K562 (cell line): ENCODE measurements at regions not wholly inside any gene's neighbourhood (a gene's known extent, or its start where the extent isn't known, plus 50 kb on each side); places are given as distances from the start of the nearest gene placed in this dataset.

Experiments
- ATAC-seq: fragments of 200-7000 bp; cut with Tn5 transposase; 3 replicates; pipeline ENCODE4 v1.9.1; 2020; ENCODE audit warnings: moderate library complexity
- BruUV-seq: library from RNA; stranded (reverse); fragments of 400-500 nt; replicated peaks from 2 replicates; lab custom pipeline; 2021; lab: Mats Ljungman, UMichigan
- CTCF ChIA-PET: fragments of 300-600 bp; formaldehyde crosslinking; extraction: SDS; loops from one replicate; lab custom pipeline; 2021; ENCODE audit warnings: low intra/inter-chr PET ratio; lab: Yijun Ruan, JAX
- POLR2A ChIA-PET: fragments of 300-600, 350-650 bp; sonication (Branson Sonifier 250); formaldehyde crosslinking; extraction: SDS; loops from one replicate; lab custom pipeline; 2021; ENCODE audit warnings: antibody characterized with exemption, inconsistent platforms; lab: Yijun Ruan, JAX
- DNase-seq, 4 experiments: peaks; one replicate each; pipeline versions ENCODE4 v3.0.0 to v3.0.0-alpha.2; 2011 to 2018; ENCODE audit warnings: low spot score in 3 of 4, mixed read lengths in 3 of 4; ENCODE audit errors: extremely low read depth in 1 of 4
- FAIRE-seq: peaks from 2 replicates; lab custom pipeline; 2011; peaks lifted over from hg19 to GRCh38; lab: Jason Lieb, UNC
- H2AFZ ChIP-seq: 2 replicates; pipeline ENCODE4 v1.6.0; 2011; ENCODE audit warnings: low read depth, low read length, control low read depth, inconsistent platforms
- H3K27ac ChIP-seq: fragments of 200-600 bp; 3 replicates; pipeline ENCODE4 v1.8.0; 2011; ENCODE audit warnings: low read depth, mild to moderate bottlenecking, control low read depth, inconsistent platforms, low read length, moderate library complexity, mixed read lengths; ENCODE audit errors: extremely low read depth
- H3K27me3 ChIP-seq, 2 experiments: fragments of 300-600 bp in 1 of 2; 2 replicates in 1 of 2; 3 replicates in 1 of 2; pipeline versions ENCODE4 v1.6.0 to v1.8.0; 2011; ENCODE audit warnings: inconsistent platforms in 2 of 2, low read length in 2 of 2, mild to moderate bottlenecking in 1 of 2, mixed read lengths in 1 of 2, moderate library complexity in 1 of 2; ENCODE audit not compliant: control insufficient read depth in 2 of 2, insufficient read depth in 2 of 2
- H3K36me3 ChIP-seq: fragments of 300-600 bp; 3 replicates; pipeline ENCODE4 v1.8.0; 2011; ENCODE audit warnings: mild to moderate bottlenecking, low read length, inconsistent platforms; ENCODE audit not compliant: control insufficient read depth, insufficient read depth
- H3K4me1 ChIP-seq, 2 experiments: fragments of 200-600 bp in 1 of 2; replicated peaks in 1 of 2; 2 replicates in 1 of 2; 3 replicates in 1 of 2; pipeline versions ENCODE4 v1.5.1 to v1.8.0; 2011; ENCODE audit warnings: inconsistent platforms in 2 of 2, low read length in 2 of 2, mild to moderate bottlenecking in 1 of 2, mixed read lengths in 1 of 2, moderate library complexity in 1 of 2; ENCODE audit not compliant: control insufficient read depth in 2 of 2, insufficient read depth in 2 of 2
- H3K4me2 ChIP-seq: 2 replicates; pipeline ENCODE4 v1.6.1; 2011; ENCODE audit warnings: low read length, control low read depth, inconsistent platforms, mixed read lengths; ENCODE audit not compliant: insufficient read depth
- H3K4me3 ChIP-seq: fragments of 200-600 bp; sonication (generic), shearing (Covaris generic); 2 replicates; pipeline ENCODE4 v1.5.1; 2016; ENCODE audit warnings: control low read depth, inconsistent platforms
- H3K79me2 ChIP-seq: fragments of 200-600 bp; 3 replicates; pipeline ENCODE4 v1.8.0; 2011; ENCODE audit warnings: low read length, inconsistent platforms; ENCODE audit not compliant: control insufficient read depth, insufficient read depth
- H3K9ac ChIP-seq, 2 experiments: 2 replicates each; pipeline versions ENCODE4 v1.6.0 to v1.6.1; 2011; ENCODE audit warnings: low read depth in 2 of 2, low read length in 2 of 2, control low read depth in 1 of 2, inconsistent platforms in 1 of 2, mild to moderate bottlenecking in 1 of 2, mixed read lengths in 1 of 2; ENCODE audit not compliant: insufficient read depth in 1 of 2
- H3K9me1 ChIP-seq: one replicate; pipeline ENCODE4 v1.6.0; 2011; ENCODE audit warnings: inconsistent platforms, mild to moderate bottlenecking, low read length, moderate library complexity; ENCODE audit not compliant: control insufficient read depth, insufficient read depth
- H3K9me3 ChIP-seq: replicated peaks from 2 replicates; pipeline ENCODE4 v1.5.1; 2011; ENCODE audit warnings: low read depth, low read length, inconsistent platforms; ENCODE audit not compliant: control insufficient read depth, insufficient read depth
- H4K20me1 ChIP-seq: replicated peaks from 2 replicates; pipeline ENCODE4 v1.6.1; 2011; ENCODE audit warnings: low read length, inconsistent platforms, mixed read lengths; ENCODE audit not compliant: control insufficient read depth, insufficient read depth
- GTF2A2 ChIP-seq: IDR thresholded peaks from 2 replicates; pipeline ENCODE4 v1.6.1; 2016; ENCODE audit warnings: mild to moderate bottlenecking, missing genetic modification characterization, missing compliant biosample characterization
- PHB2 ChIP-seq: fragments of 450-650 bp; IDR thresholded peaks from 2 replicates; pipeline ENCODE4 v1.6.1; 2017; ENCODE audit warnings: low read depth
- RAD21 ChIP-seq, 2 experiments: fragments of 250-450 bp in 1 of 2; fragments of 450-650 bp in 1 of 2; sonication (Bioruptor Pico) in 1 of 2; formaldehyde crosslinking in 1 of 2; IDR thresholded peaks in 1 of 2; conservative IDR thresholded peaks in 1 of 2; 2 replicates each; pipeline versions ENCODE4 v1.4.0 to v1.8.0; 2020 to 2022; ENCODE audit warnings: mild to moderate bottlenecking in 2 of 2, moderate library complexity in 1 of 2
- TARDBP ChIP-seq: fragments of 450-650 bp; IDR thresholded peaks from 2 replicates; pipeline ENCODE4 v1.6.1; 2016
- ZSCAN32 ChIP-seq: fragments of 450-650 bp; formaldehyde crosslinking; IDR thresholded peaks from 2 replicates; pipeline ENCODE4 v1.4.0; 2020; ENCODE audit warnings: mild to moderate bottlenecking, moderate library complexity
- WGBS: fragments of 100-300 bp; shearing (Covaris generic); methylation state at CpG from one replicate; pipeline ENCODE4 v1.1.6; 2016; ENCODE audit warnings: low coverage, mixed read lengths; ENCODE audit not compliant: insufficient coverage; ENCODE audit errors: missing lambda C conversion rate; 5-methylcytosine and 5-hydroxymethylcytosine counted together
- in situ Hi-C: fragments of 300-500 bp; cut with MboI; formaldehyde crosslinking; loops from 4 replicates; pipeline ENCODE4 v1.15.0; 2018; ENCODE audit warnings: inconsistent platforms, mixed read lengths
- intact Hi-C: fragments of 100-400 bp; cut with micrococcal nuclease; formaldehyde crosslinking; loops from 2 replicates; pipeline ENCODE4 v1.14.2; 2022
- TF ChIP-seq, protein P1 (sequence below): IDR thresholded peaks from 2 replicates; pipeline ENCODE4 v1.6.1; 2016; ENCODE audit warnings: missing genetic modification characterization, missing compliant biosample characterization
- TF ChIP-seq, protein P2 (sequence below), 2 experiments: fragments of 250-450 bp in 1 of 2; fragments of 450-650 bp in 1 of 2; sonication (Bioruptor Pico) in 1 of 2; IDR thresholded peaks; 2 replicates each; pipeline versions ENCODE4 v1.6.1 to v1.8.0; 2016 to 2021; ENCODE audit warnings: mild to moderate bottlenecking in 2 of 2, moderate library complexity in 2 of 2, missing compliant biosample characterization in 1 of 2, missing genetic modification characterization in 1 of 2
- TF ChIP-seq, protein P3 (sequence below), 2 experiments: fragments of 450-650 bp in 1 of 2; sonication (generic) in 1 of 2; formaldehyde crosslinking in 1 of 2; IDR thresholded peaks; 2 replicates each; pipeline versions ENCODE4 v1.7.1 to v1.9.0; 2016 to 2022; ENCODE audit warnings: inconsistent platforms in 1 of 2, mild to moderate bottlenecking in 1 of 2, missing genetic modification reagents in 1 of 2
- TF ChIP-seq, protein P4 (sequence below): fragments of 250-450 bp; sonication (Bioruptor Pico); IDR thresholded peaks from 2 replicates; pipeline ENCODE4 v1.8.0; 2021; ENCODE audit warnings: mild to moderate bottlenecking, moderate library complexity

DNA sequence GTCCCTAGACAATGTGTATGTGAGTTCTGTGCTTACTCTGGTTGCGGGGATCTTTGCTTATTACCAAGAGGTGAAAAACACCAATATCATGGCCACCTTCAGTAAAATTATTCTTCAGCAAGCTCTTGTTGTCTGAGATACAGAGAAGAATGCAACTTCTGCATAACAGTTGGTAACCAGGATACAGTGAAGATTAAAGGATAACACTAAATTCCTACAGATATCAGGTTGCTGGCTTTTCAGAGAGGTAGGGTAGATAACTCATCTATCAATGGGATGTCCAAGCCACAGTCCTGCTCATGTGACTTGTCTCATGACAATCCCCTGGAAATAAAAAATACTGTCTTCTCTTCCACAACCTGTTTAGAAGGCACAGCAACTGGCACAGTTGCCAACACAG, 308.5 kb downstream of the TNS1 start:
- Histone ChIP-seq H3K9ac (no peak overlapping the region), H3K4me2 (no peak overlapping the region), H3K4me1 (no peaks in the 10 kb centered on the region; a peak in 1 of 5 replicates), H3K36me3 (no peaks in the 10 kb centered on the region), H3K4me3 (no peak overlapping the region), H4K20me1 (no peaks in the 10 kb centered on the region), H3K9me1 (no peaks in the 10 kb centered on the region), H2AFZ (no peak overlapping the region), H3K27me3 (peaks cover 0 to 5% of the 10 kb centered on the region in 2 experiments; a peak in 1 of 5 replicates), H3K79me2 (no peaks in the 10 kb centered on the region), H3K27ac (no peak overlapping the region), H3K9me3 (no peaks in the 10 kb centered on the region)
- ChIA-PET POLR2A (no interaction called here), CTCF (no interaction called here)
- DNase-seq (no peak), FAIRE-seq (no peak), ATAC-seq (no peak)
- intact Hi-C loops, result no loop called here
- no TSS peak for BruUV-seq
- WGBS, result 8% methylated on average over 1 of the region's 1 CpG
- in situ Hi-C loops, result no loop called here
- TF ChIP-seq, protein P1, sequence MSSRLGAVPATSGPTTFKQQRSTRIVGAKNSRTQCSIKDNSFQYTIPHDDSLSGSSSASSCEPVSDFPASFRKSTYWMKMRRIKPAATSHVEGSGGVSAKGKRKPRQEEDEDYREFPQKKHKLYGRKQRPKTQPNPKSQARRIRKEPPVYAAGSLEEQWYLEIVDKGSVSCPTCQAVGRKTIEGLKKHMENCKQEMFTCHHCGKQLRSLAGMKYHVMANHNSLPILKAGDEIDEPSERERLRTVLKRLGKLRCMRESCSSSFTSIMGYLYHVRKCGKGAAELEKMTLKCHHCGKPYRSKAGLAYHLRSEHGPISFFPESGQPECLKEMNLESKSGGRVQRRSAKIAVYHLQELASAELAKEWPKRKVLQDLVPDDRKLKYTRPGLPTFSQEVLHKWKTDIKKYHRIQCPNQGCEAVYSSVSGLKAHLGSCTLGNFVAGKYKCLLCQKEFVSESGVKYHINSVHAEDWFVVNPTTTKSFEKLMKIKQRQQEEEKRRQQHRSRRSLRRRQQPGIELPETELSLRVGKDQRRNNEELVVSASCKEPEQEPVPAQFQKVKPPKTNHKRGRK (tag), result no peak
- no peak for TF ChIP-seq TARDBP
- TF ChIP-seq ZSCAN32, result no peak
- TF ChIP-seq RAD21 (CRISPR knock-in tag; conservative IDR thresholded peaks at IDR 0.05 in 1 of 2, IDR thresholded peaks at IDR 0.05 in 1 of 2), result no peak
- TF ChIP-seq, protein P2, sequence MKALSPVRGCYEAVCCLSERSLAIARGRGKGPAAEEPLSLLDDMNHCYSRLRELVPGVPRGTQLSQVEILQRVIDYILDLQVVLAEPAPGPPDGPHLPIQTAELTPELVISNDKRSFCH (CRISPR knock-in tag; IDR thresholded peaks at IDR 0.05), result no peak
- TF ChIP-seq, protein P2 (tag; IDR thresholded peaks at IDR 0.05), result no peak
- TF ChIP-seq, protein P3, sequence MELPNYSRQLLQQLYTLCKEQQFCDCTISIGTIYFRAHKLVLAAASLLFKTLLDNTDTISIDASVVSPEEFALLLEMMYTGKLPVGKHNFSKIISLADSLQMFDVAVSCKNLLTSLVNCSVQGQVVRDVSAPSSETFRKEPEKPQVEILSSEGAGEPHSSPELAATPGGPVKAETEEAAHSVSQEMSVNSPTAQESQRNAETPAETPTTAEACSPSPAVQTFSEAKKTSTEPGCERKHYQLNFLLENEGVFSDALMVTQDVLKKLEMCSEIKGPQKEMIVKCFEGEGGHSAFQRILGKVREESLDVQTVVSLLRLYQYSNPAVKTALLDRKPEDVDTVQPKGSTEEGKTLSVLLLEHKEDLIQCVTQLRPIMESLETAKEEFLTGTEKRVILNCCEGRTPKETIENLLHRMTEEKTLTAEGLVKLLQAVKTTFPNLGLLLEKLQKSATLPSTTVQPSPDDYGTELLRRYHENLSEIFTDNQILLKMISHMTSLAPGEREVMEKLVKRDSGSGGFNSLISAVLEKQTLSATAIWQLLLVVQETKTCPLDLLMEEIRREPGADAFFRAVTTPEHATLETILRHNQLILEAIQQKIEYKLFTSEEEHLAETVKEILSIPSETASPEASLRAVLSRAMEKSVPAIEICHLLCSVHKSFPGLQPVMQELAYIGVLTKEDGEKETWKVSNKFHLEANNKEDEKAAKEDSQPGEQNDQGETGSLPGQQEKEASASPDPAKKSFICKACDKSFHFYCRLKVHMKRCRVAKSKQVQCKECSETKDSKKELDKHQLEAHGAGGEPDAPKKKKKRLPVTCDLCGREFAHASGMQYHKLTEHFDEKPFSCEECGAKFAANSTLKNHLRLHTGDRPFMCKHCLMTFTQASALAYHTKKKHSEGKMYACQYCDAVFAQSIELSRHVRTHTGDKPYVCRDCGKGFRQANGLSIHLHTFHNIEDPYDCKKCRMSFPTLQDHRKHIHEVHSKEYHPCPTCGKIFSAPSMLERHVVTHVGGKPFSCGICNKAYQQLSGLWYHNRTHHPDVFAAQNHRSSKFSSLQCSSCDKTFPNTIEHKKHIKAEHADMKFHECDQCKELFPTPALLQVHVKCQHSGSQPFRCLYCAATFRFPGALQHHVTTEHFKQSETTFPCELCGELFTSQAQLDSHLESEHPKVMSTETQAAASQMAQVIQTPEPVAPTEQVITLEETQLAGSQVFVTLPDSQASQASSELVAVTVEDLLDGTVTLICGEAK (IDR thresholded peaks at IDR 0.05), result no peak
- TF ChIP-seq, protein P3 (CRISPR knock-in tag; IDR thresholded peaks at IDR 0.05), result no peak
- no peak for TF ChIP-seq PHB2
- TF ChIP-seq, protein P4, sequence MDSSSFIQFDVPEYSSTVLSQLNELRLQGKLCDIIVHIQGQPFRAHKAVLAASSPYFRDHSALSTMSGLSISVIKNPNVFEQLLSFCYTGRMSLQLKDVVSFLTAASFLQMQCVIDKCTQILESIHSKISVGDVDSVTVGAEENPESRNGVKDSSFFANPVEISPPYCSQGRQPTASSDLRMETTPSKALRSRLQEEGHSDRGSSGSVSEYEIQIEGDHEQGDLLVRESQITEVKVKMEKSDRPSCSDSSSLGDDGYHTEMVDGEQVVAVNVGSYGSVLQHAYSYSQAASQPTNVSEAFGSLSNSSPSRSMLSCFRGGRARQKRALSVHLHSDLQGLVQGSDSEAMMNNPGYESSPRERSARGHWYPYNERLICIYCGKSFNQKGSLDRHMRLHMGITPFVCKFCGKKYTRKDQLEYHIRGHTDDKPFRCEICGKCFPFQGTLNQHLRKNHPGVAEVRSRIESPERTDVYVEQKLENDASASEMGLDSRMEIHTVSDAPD, result no peak
- TF ChIP-seq GTF2A2, result no peak
